Neuronal stem cell (in vitro differentiated cells): ENCODE measurements at regions not wholly inside any gene's neighbourhood (a gene's known extent, or its start where the extent isn't known, plus 50 kb on each side); places are given as distances from the start of the nearest gene placed in this dataset.
A peak's percentile ranks its signal among the peaks of the same experiment; 100 is the strongest.

ENCODE experiments used
- DNase-seq: peaks from one replicate; pipeline ENCODE4 v3.0.0-alpha.2; 2013; ENCODE audit warnings: low spot score
- H2AFZ ChIP-seq: one replicate; pipeline ENCODE4 v1.6.1; 2013; ENCODE audit warnings: mild to moderate bottlenecking, low read length, inconsistent platforms
- H2AK5ac ChIP-seq: 2 replicates; pipeline ENCODE4 v1.6.1; 2013; ENCODE audit warnings: low read depth, mild to moderate bottlenecking, inconsistent platforms, low read length, moderate library complexity, mixed read lengths
- H2BK120ac ChIP-seq: 2 replicates; pipeline ENCODE4 v1.6.1; 2013; ENCODE audit warnings: low read depth, mild to moderate bottlenecking, inconsistent platforms, low read length, moderate library complexity, mixed read lengths
- H2BK12ac ChIP-seq: one replicate; pipeline ENCODE4 v1.6.1; 2013; ENCODE audit warnings: low read length, inconsistent platforms
- H2BK15ac ChIP-seq: 2 replicates; pipeline ENCODE4 v1.6.1; 2013; ENCODE audit warnings: mild to moderate bottlenecking, low read length, inconsistent platforms, mixed read lengths
- H2BK5ac ChIP-seq: one replicate; pipeline ENCODE4 v1.6.1; 2013; ENCODE audit warnings: inconsistent platforms, mild to moderate bottlenecking, low read length, moderate library complexity
- H3K14ac ChIP-seq: one replicate; pipeline ENCODE4 v1.6.1; 2013; ENCODE audit warnings: low read length, inconsistent platforms
- H3K18ac ChIP-seq: 2 replicates; pipeline ENCODE4 v1.6.1; 2013; ENCODE audit warnings: low read length, inconsistent platforms
- H3K23ac ChIP-seq: 2 replicates; pipeline ENCODE4 v1.6.1; 2013; ENCODE audit warnings: low read depth, mild to moderate bottlenecking, mixed read lengths, low read length, inconsistent platforms; ENCODE audit not compliant: poor library complexity
- H3K27ac ChIP-seq: replicated peaks from 3 replicates; pipeline ENCODE4 v1.5.1; 2013; ENCODE audit warnings: low read length, inconsistent platforms
- H3K27me3 ChIP-seq, 3 experiments: 2 replicates each; pipeline ENCODE4 v1.6.1; 2013; ENCODE audit warnings: low read length in 3 of 3, mild to moderate bottlenecking in 2 of 3, inconsistent platforms in 1 of 3, low read depth in 1 of 3, mixed read lengths in 1 of 3, moderate library complexity in 1 of 3; ENCODE audit not compliant: control insufficient read depth in 3 of 3, insufficient read depth in 3 of 3
- H3K36me3 ChIP-seq, 2 donors: replicated peaks in 1 of 2; 2 replicates each; pipeline ENCODE4 v1.6.1; 2013; ENCODE audit warnings: low read length in 2 of 2; ENCODE audit not compliant: control insufficient read depth in 2 of 2, insufficient read depth in 2 of 2
- H3K4ac ChIP-seq: 2 replicates; pipeline ENCODE4 v1.6.1; 2013; ENCODE audit warnings: inconsistent platforms, mild to moderate bottlenecking, low read length, moderate library complexity
- H3K4me1 ChIP-seq, 2 donors: 1 replicate in 1 of 2; 2 replicates in 1 of 2; pipeline ENCODE4 v1.6.1; 2013; ENCODE audit warnings: low read length in 2 of 2, low read depth in 1 of 2; ENCODE audit not compliant: control insufficient read depth in 2 of 2, insufficient read depth in 1 of 2
- H3K4me2 ChIP-seq: one replicate; pipeline ENCODE4 v1.6.1; 2013; ENCODE audit warnings: mild to moderate bottlenecking, low read length, inconsistent platforms; ENCODE audit not compliant: insufficient read depth, poor library complexity, severe bottlenecking
- H3K4me3 ChIP-seq, 2 donors: 2 replicates each; pipeline ENCODE4 v1.5.1; 2013; ENCODE audit warnings: low read length in 2 of 2, mild to moderate bottlenecking in 2 of 2, inconsistent platforms in 1 of 2, moderate library complexity in 1 of 2
- H3K79me1 ChIP-seq: one replicate; pipeline ENCODE4 v1.6.1; 2013; ENCODE audit warnings: low read depth, mild to moderate bottlenecking, inconsistent platforms, low read length, moderate library complexity
- H3K9ac ChIP-seq: one replicate; pipeline ENCODE4 v1.6.1; 2013; ENCODE audit warnings: mild to moderate bottlenecking, low read depth, low read length, inconsistent platforms; ENCODE audit not compliant: poor library complexity
- H3K9me3 ChIP-seq, 2 donors: replicated peaks in 1 of 2; 2 replicates each; pipeline versions ENCODE3 to v1.6.1; 2013; ENCODE audit warnings: low read length in 2 of 2, mild to moderate bottlenecking in 2 of 2, inconsistent platforms in 1 of 2, low read depth in 1 of 2, mixed read lengths in 1 of 2, moderate library complexity in 1 of 2; ENCODE audit not compliant: control insufficient read depth in 2 of 2, insufficient read depth in 1 of 2
- H4K8ac ChIP-seq: one replicate; pipeline ENCODE4 v1.6.1; 2013; ENCODE audit warnings: low read depth, mild to moderate bottlenecking, inconsistent platforms, low read length, moderate library complexity
- H4K91ac ChIP-seq: one replicate; pipeline ENCODE4 v1.6.1; 2013; ENCODE audit warnings: low read length, low read depth, mild to moderate bottlenecking, inconsistent platforms; ENCODE audit not compliant: poor library complexity
- WGBS, 2 donors: extraction: QIAGEN DNeasy Blood & Tissue Kit; methylation state at CpG; one replicate each; pipeline ENCODE4 v1.1.7; 2013; ENCODE audit warnings: missing lambda C conversion rate in 2 of 2, mixed read lengths in 1 of 2; ENCODE audit not compliant: insufficient read length in 2 of 2, insufficient replicate concordance in 1 of 2; ENCODE audit errors: extremely low coverage in 2 of 2; 5-methylcytosine and 5-hydroxymethylcytosine counted together

DNA sequence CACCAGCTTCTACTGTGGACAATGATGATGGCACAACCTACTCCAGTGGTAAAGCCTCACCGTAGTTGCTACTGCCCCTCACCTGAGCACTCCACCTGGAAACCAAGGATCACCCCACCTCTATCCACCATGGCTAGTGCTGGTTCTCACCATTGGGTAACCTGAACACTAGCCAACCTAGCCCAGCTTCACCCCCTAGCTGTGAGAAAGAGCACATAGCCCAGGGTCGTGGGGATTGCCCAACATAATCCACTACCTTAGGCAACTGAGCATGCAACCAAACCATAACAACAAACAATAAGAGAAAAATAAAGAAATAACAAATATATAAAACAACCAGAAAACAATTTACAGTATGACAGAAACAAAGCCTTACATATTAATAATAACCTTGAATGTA is 560.1 kb downstream of the DIAPH3 start:
- Histone ChIP-seq H4K8ac (peak overlapping the region; percentile 43), H3K4me3 (no peak overlapping the region), H2AFZ (no peak overlapping the region), H3K18ac (peak overlapping the region; percentile 13), H4K91ac (peak overlapping the region; percentile 30), H2BK15ac (no peak overlapping the region), H3K14ac (no peak overlapping the region), H2BK120ac (no peak overlapping the region), H2BK5ac (no peak overlapping the region), H3K4ac (no peak overlapping the region), H3K27ac (no peak overlapping the region), H3K79me1 (no peaks in the 10 kb centered on the region), H3K4me1 (no peaks in the 10 kb centered on the region), H3K36me3 (no peaks in the 10 kb centered on the region), H2AK5ac (peak overlapping the region; percentile 28), H3K27me3 (no peaks in the 10 kb centered on the region), H3K4me2 (no peak overlapping the region), H3K23ac (no peak overlapping the region), H2BK12ac (no peak overlapping the region), H3K9ac (no peak overlapping the region), H3K9me3 (no peaks in the 10 kb centered on the region)
- DNase-seq = no peak
- WGBS, 2 donors = no CpG with 5 or more reads among the region's 2 CpGs

DNA sequence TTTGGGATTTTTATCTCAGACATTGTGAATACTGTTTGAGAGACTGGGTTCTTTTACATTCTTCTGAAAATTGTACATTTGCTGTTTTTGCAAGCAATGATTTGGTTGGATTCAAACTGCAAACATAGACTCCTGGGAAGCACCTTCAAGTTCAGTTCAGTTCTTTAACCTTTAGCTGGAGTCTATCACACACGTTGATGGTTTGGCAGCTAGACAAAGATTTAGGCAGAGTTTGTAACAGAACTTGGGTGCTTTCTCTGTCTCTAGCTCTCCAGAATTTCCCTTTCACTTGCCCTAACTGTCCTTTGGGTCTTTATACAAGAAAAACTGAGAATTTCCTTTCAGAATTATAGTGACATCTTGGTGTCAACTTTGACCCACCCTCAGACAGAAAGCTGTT is 556.6 kb downstream of the DIAPH3 start:
- Histone ChIP-seq H2BK15ac (no peak overlapping the region), H3K79me1 (no peaks in the 10 kb centered on the region), H2AFZ (no peak overlapping the region), H3K4me1 (no peaks in the 10 kb centered on the region), H3K4me3 (no peak overlapping the region), H3K14ac (no peak overlapping the region), H3K18ac (no peak overlapping the region), H3K9ac (no peak overlapping the region), H2BK12ac (no peak overlapping the region), H2AK5ac (no peak overlapping the region), H2BK5ac (no peak overlapping the region), H3K27me3 (no peaks in the 10 kb centered on the region), H3K27ac (no peak overlapping the region), H3K4me2 (no peak overlapping the region), H4K8ac (no peak overlapping the region), H4K91ac (no peak overlapping the region), H3K9me3 (no peaks in the 10 kb centered on the region), H2BK120ac (no peak overlapping the region), H3K4ac (no peak overlapping the region), H3K23ac (no peak overlapping the region), H3K36me3 (no peaks in the 10 kb centered on the region)
- WGBS, 2 donors = no CpG with 5 or more reads among the region's 1 CpG
- no peak for DNase-seq

DNA sequence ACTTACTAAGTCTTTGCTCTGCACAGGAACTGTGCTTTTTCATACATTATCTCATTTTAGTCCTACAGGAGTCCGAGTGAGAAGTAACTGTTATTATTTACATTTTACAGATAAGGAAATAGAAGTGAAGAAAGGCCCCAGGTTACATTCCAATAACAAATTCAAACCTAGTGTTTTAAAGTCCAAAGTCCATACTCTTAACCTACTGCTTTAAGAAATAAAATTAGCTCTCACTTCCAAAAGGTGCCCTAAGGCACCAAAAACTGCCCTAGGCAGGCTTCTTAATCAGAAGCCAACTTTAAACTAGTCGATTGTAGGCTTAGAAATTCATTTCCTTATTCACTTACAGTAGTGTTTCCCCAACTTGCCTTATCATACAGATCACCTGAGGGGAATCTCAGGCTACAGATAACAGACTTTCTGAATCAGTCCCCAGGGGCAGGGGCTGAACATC is 555.9 kb downstream of the DIAPH3 start:
- WGBS, 2 donors = no CpG with 5 or more reads among the region's 2 CpGs

DNA sequence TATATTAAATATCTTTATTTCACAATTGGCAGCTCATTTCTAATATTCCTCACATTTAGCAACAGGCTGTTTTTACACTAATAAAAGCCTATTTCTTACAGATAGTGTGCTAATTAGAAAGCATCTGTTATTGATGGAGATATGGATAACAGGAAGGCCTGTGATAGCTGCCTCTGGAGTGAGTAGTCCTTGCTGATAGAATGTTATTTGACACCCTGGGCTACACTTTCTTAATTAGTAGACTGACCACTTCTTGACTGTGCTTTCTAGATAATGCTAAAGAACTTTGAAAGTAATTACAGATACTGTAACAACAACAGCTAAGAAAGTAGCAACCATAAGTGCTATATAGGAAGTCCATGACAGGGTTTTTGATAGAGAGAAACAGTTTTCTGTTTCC is 554.3 kb downstream of the DIAPH3 start:
- H3K23ac ChIP-seq = no peak overlapping the region
- H2AK5ac ChIP-seq = no peak overlapping the region
- no peak overlapping the region for H4K8ac ChIP-seq
- no peak overlapping the region for H2AFZ ChIP-seq
- H2BK15ac ChIP-seq = no peak overlapping the region
- H3K4ac ChIP-seq = no peak overlapping the region
- no peaks in the 10 kb centered on the region for H3K36me3 ChIP-seq
- DNase-seq = no peak
- H3K9ac ChIP-seq = no peak overlapping the region
- no peak overlapping the region for H2BK12ac ChIP-seq
- no peak overlapping the region for H2BK120ac ChIP-seq
- no peak overlapping the region for H3K27ac ChIP-seq
- no peak overlapping the region for H2BK5ac ChIP-seq
- no peak overlapping the region for H3K4me3 ChIP-seq
- no peak overlapping the region for H3K14ac ChIP-seq
- no peaks in the 10 kb centered on the region for H3K27me3 ChIP-seq
- H3K4me1 ChIP-seq = no peaks in the 10 kb centered on the region
- no peak overlapping the region for H4K91ac ChIP-seq
- no peak overlapping the region for H3K4me2 ChIP-seq
- H3K18ac ChIP-seq = no peak overlapping the region
- no peaks in the 10 kb centered on the region for H3K9me3 ChIP-seq
- H3K79me1 ChIP-seq = no peaks in the 10 kb centered on the region

More for the DNA sequence above, 555.9 kb downstream of the DIAPH3 start:
- Histone ChIP-seq H2BK12ac (no peak overlapping the region), H3K4ac (no peak overlapping the region), H3K14ac (no peak overlapping the region), H3K23ac (no peak overlapping the region), H3K4me1 (no peaks in the 10 kb centered on the region), H2BK15ac (no peak overlapping the region), H3K18ac (no peak overlapping the region), H4K91ac (no peak overlapping the region), H3K9ac (no peak overlapping the region), H2AK5ac (no peak overlapping the region), H3K4me3 (no peak overlapping the region), H3K4me2 (no peak overlapping the region), H3K79me1 (no peaks in the 10 kb centered on the region), H3K27me3 (no peaks in the 10 kb centered on the region), H2BK120ac (no peak overlapping the region), H2BK5ac (no peak overlapping the region), H3K9me3 (no peaks in the 10 kb centered on the region), H2AFZ (no peak overlapping the region), H4K8ac (no peak overlapping the region), H3K27ac (no peak overlapping the region), H3K36me3 (no peaks in the 10 kb centered on the region)
- DNase-seq = no peak
